OCI-LY1 (cell line): ENCODE measurements at regions not wholly inside any gene's neighbourhood (a gene's known extent, or its start where the extent isn't known, plus 50 kb on each side); places are given as distances from the start of the nearest gene placed in this dataset.

Source experiments
- EZH2 ChIP-seq: fragments of 200-600 bp; sonication (generic), shearing (Covaris generic); IDR thresholded peaks from 2 replicates; pipeline ENCODE4 v1.8.0; 2017; ENCODE audit warnings: borderline replicate concordance, mixed run types, mild to moderate bottlenecking, antibody characterized with exemption, low read length, moderate library complexity, mixed read lengths
- TF ChIP-seq, protein P1 (sequence below): fragments of 200-600 bp; sonication (generic), shearing (Covaris generic); IDR thresholded peaks from 2 replicates; pipeline ENCODE4 v1.5.1; 2017; ENCODE audit warnings: mild to moderate bottlenecking, antibody characterized with exemption, low read length, moderate library complexity, mixed read lengths

DNA sequence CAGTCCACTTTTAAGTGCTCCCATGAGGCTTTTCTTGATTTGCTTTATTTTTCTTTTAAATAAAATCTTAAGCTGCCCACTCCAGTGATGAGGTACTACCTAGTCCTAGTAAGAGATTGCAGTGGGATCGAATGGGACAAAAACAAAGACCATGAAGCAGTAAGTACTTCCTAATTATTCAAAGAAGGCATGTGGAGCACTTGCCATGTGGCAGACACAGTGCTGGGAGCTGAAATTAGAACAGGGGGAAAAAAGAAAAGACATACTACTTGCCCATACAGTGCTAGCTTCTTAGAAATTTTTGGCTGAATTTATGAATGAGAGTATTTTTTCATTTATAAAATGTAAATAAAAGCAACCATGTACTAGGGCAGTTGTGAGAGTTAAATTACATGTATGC lies 239.9 kb upstream of the TNC start:
- TF ChIP-seq EZH2, result no peak
- TF ChIP-seq, protein P1, sequence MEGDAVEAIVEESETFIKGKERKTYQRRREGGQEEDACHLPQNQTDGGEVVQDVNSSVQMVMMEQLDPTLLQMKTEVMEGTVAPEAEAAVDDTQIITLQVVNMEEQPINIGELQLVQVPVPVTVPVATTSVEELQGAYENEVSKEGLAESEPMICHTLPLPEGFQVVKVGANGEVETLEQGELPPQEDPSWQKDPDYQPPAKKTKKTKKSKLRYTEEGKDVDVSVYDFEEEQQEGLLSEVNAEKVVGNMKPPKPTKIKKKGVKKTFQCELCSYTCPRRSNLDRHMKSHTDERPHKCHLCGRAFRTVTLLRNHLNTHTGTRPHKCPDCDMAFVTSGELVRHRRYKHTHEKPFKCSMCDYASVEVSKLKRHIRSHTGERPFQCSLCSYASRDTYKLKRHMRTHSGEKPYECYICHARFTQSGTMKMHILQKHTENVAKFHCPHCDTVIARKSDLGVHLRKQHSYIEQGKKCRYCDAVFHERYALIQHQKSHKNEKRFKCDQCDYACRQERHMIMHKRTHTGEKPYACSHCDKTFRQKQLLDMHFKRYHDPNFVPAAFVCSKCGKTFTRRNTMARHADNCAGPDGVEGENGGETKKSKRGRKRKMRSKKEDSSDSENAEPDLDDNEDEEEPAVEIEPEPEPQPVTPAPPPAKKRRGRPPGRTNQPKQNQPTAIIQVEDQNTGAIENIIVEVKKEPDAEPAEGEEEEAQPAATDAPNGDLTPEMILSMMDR, result no peak
